GM10266 (cell line): ENCODE measurements at regions not wholly inside any gene's neighbourhood (a gene's known extent, or its start where the extent isn't known, plus 50 kb on each side); places are given as distances from the start of the nearest gene placed in this dataset.

Experiments used
- DNase-seq: peaks from one replicate; pipeline ENCODE4 v3.0.0; 2012; ENCODE audit errors: extremely low spot score
- CTCF ChIP-seq: IDR thresholded peaks from 2 replicates; pipeline ENCODE4 v1.5.1; 2012; ENCODE audit warnings: mild to moderate bottlenecking, low read depth; ENCODE audit not compliant: control insufficient read depth, insufficient read depth; ENCODE audit errors: missing control alignments

GRCh38 chrY:19020193-19020592 lies 246.7 kb upstream of the HSFY2 start:
- DNase-seq: no peak
- TF ChIP-seq CTCF: no peak

- TF ChIP-seq CTCF: no peak
- no peak for DNase-seq
These were observed 243.5 kb upstream of the HSFY2 start for GRCh38 chrY:19016990-19017389.

GRCh38 chrY:19015854-19016253 lies 242.3 kb upstream of the HSFY2 start:
- TF ChIP-seq CTCF: no peak
- no peak for DNase-seq

GRCh38 chrY:19015213-19015612 lies 241.7 kb upstream of the HSFY2 start:
- DNase-seq: no peak
- TF ChIP-seq CTCF: no peak

- DNase-seq: no peak
- no peak for TF ChIP-seq CTCF
These were observed 239.4 kb upstream of the HSFY2 start for GRCh38 chrY:19012985-19013384.

- no peak for TF ChIP-seq CTCF
- DNase-seq: no peak
These were observed 238.1 kb upstream of the HSFY2 start for GRCh38 chrY:19011605-19012090.

- DNase-seq: no peak
- no peak for TF ChIP-seq CTCF
These were observed 232.7 kb upstream of the HSFY2 start for GRCh38 chrY:19006234-19006633.
